Liver (tissue), 7 donors: ENCODE measurements at regions not wholly inside any gene's neighbourhood (a gene's known extent, or its start where the extent isn't known, plus 50 kb on each side); places are given as distances from the start of the nearest gene placed in this dataset.

Experiments
- DNase-seq: peaks from one replicate; pipeline ENCODE4 v3.0.0-alpha.2; 2017; ENCODE audit warnings: low spot score
- H3K27ac ChIP-seq, 2 donors: one replicate each; pipeline ENCODE4 v1.7.0; 2013; ENCODE audit warnings: inconsistent platforms in 2 of 2, low read length in 2 of 2, control low read depth in 1 of 2, low read depth in 1 of 2, mild to moderate bottlenecking in 1 of 2
- H3K27me3 ChIP-seq, 4 donors: one replicate each; pipeline versions ENCODE4 v1.6.1 to v1.7.0; 2013; ENCODE audit warnings: low read length in 3 of 4, inconsistent platforms in 1 of 4, mild to moderate bottlenecking in 1 of 4, moderate library complexity in 1 of 4; ENCODE audit not compliant: control insufficient read depth in 4 of 4, insufficient read depth in 4 of 4
- H3K36me3 ChIP-seq, 4 donors: one replicate each; pipeline versions ENCODE4 v1.6.1 to v1.7.0; 2013; ENCODE audit warnings: low read length in 3 of 4, mild to moderate bottlenecking in 3 of 4, low read depth in 1 of 4, moderate library complexity in 1 of 4; ENCODE audit not compliant: control insufficient read depth in 4 of 4, insufficient read depth in 3 of 4
- H3K4me1 ChIP-seq, 4 donors: one replicate each; pipeline versions ENCODE4 v1.6.1 to v1.7.0; 2013; ENCODE audit warnings: low read length in 3 of 4, mild to moderate bottlenecking in 3 of 4, moderate library complexity in 1 of 4; ENCODE audit not compliant: control insufficient read depth in 4 of 4, insufficient read depth in 4 of 4
- H3K4me3 ChIP-seq, 3 donors: one replicate each; pipeline versions ENCODE4 v1.6.1 to v1.7.0; 2013; ENCODE audit warnings: low read length in 3 of 3, control low read depth in 1 of 3, low read depth in 1 of 3, mild to moderate bottlenecking in 1 of 3
- H3K9ac ChIP-seq, 2 donors: one replicate each; pipeline ENCODE4 v1.7.0; 2013; ENCODE audit warnings: low read length in 2 of 2, mild to moderate bottlenecking in 2 of 2, moderate library complexity in 2 of 2, control low read depth in 1 of 2, low read depth in 1 of 2
- H3K9me3 ChIP-seq, 4 donors: one replicate each; pipeline versions ENCODE4 v1.6.1 to v1.7.0; 2013; ENCODE audit warnings: low read length in 3 of 4; ENCODE audit not compliant: control insufficient read depth in 4 of 4
- ATF3 ChIP-seq: IDR thresholded peaks from 2 replicates; pipeline ENCODE4 v1.6.1; 2016; ENCODE audit warnings: antibody characterized with exemption
- EGR1 ChIP-seq, 2 donors: IDR thresholded peaks; 2 replicates each; pipeline ENCODE4 v1.6.1; 2016 to 2018; ENCODE audit warnings: antibody characterized with exemption in 2 of 2, low read depth in 2 of 2
- FOXA1 ChIP-seq: IDR thresholded peaks from 2 replicates; pipeline ENCODE4 v1.6.1; 2016; ENCODE audit warnings: antibody characterized with exemption
- HNF4A ChIP-seq, 2 donors: conservative IDR thresholded peaks; 2 replicates each; pipeline ENCODE4 v1.6.1; 2016; ENCODE audit warnings: antibody characterized with exemption in 2 of 2, mild to moderate bottlenecking in 2 of 2
- HNF4G ChIP-seq: IDR thresholded peaks from 2 replicates; pipeline ENCODE4 v1.6.1; 2016; ENCODE audit warnings: antibody characterized with exemption
- MAX ChIP-seq: IDR thresholded peaks from 2 replicates; pipeline ENCODE4 v1.6.1; 2016; ENCODE audit warnings: antibody characterized with exemption
- NR2F2 ChIP-seq: IDR thresholded peaks from 2 replicates; pipeline ENCODE4 v1.6.1; 2016; ENCODE audit warnings: antibody characterized with exemption
- RAD21 ChIP-seq, 2 donors: IDR thresholded peaks; 2 replicates each; pipeline ENCODE4 v1.6.1; 2016; ENCODE audit warnings: antibody characterized with exemption in 2 of 2, mild to moderate bottlenecking in 2 of 2
- REST ChIP-seq: IDR thresholded peaks from 2 replicates; pipeline ENCODE4 v1.6.1; 2016; ENCODE audit warnings: antibody characterized with exemption, mild to moderate bottlenecking
- RXRA ChIP-seq, 2 donors: IDR thresholded peaks; 2 replicates each; pipeline ENCODE4 v1.6.1; 2017 to 2018; ENCODE audit warnings: antibody characterized with exemption in 2 of 2, mild to moderate bottlenecking in 1 of 2
- TAF1 ChIP-seq: conservative IDR thresholded peaks from 2 replicates; pipeline ENCODE4 v1.6.1; 2016; ENCODE audit warnings: antibody characterized with exemption, mild to moderate bottlenecking
- ZBTB33 ChIP-seq: IDR thresholded peaks from 2 replicates; pipeline ENCODE4 v1.6.1; 2016; ENCODE audit warnings: antibody characterized with exemption
- WGBS: extraction: QIAGEN DNeasy Blood & Tissue Kit; methylation state at CpG from one replicate; pipeline ENCODE4 v1.1.7; 2013; 5-methylcytosine and 5-hydroxymethylcytosine counted together
- donor health status: healthy.
- donor health status: healthy.
- donor health status: healthy.
- donor health status: healthy.

GRCh38 chr16:6122401-6122800 lies 1024.8 kb upstream of the EEF2KMT start:
- 26% methylated on average over 5 of the region's 5 CpGs for WGBS
- H3K27me3 ChIP-seq, result peaks cover 0 to 6% (median 0%) of the 10 kb centered on the region in 4 donors
- no peak for DNase-seq

GRCh38 chr16:6114691-6115090 lies 1017.1 kb upstream of the EEF2KMT start:
- Histone ChIP-seq H3K4me1 (no peaks in the 10 kb centered on the region), H3K4me3 (no peak overlapping the region), H3K27me3 (no peaks in the 10 kb centered on the region), H3K36me3 (no peaks in the 10 kb centered on the region), H3K9me3 (no peaks in the 10 kb centered on the region), H3K27ac (no peak overlapping the region), H3K9ac (no peak overlapping the region)
- TF ChIP-seq EGR1 (IDR thresholded peaks at IDR 0.05; ENCODE audit: low read depth in 2 of 2), result no peak
- DNase-seq, result no peak
- 51% methylated on average over 2 of the region's 2 CpGs for WGBS

More at GRCh38 chr16:6122401-6122800, 1024.8 kb upstream of the EEF2KMT start:
- Histone ChIP-seq H3K4me1 (no peaks in the 10 kb centered on the region), H3K9ac (no peak overlapping the region), H3K9me3 (peaks cover 0 to 3% (median 0%) of the 10 kb centered on the region in 4 donors), H3K27ac (no peak overlapping the region), H3K36me3 (no peaks in the 10 kb centered on the region), H3K4me3 (no peak overlapping the region)
- TF ChIP-seq EGR1 (IDR thresholded peaks at IDR 0.05; ENCODE audit: low read depth in 2 of 2), result no peak
- no peak for TF ChIP-seq RAD21 (IDR thresholded peaks at IDR 0.05)
- TF ChIP-seq ATF3, result no peak
- no peak for TF ChIP-seq HNF4A (conservative IDR thresholded peaks at IDR 0.05)
- no peak for TF ChIP-seq REST
- no peak for TF ChIP-seq FOXA1
- no peak for TF ChIP-seq NR2F2
- TF ChIP-seq HNF4G, result no peak
- TF ChIP-seq TAF1, result no peak
- TF ChIP-seq ZBTB33, result no peak
- TF ChIP-seq MAX, result no peak
- no peak for TF ChIP-seq RXRA (IDR thresholded peaks at IDR 0.05)

- Histone ChIP-seq H3K36me3 (no peaks in the 10 kb centered on the region), H3K27ac (no peak overlapping the region), H3K9ac (no peak overlapping the region), H3K4me3 (no peak overlapping the region), H3K4me1 (no peaks in the 10 kb centered on the region), H3K27me3 (no peaks in the 10 kb centered on the region), H3K9me3 (no peaks in the 10 kb centered on the region)
- no peak for DNase-seq
- TF ChIP-seq REST (no peak), HNF4A (conservative IDR thresholded peaks at IDR 0.05) (no peak), ZBTB33 (no peak), HNF4G (no peak)
- 51% methylated on average over 6 of the region's 6 CpGs for WGBS
Measured at GRCh38 chr16:6113749-6114148, 1016.2 kb upstream of the EEF2KMT start.
